Nephron progenitor cell (in vitro differentiated cells): ENCODE measurements at regions not wholly inside any gene's neighbourhood (a gene's known extent, or its start where the extent isn't known, plus 50 kb on each side); places are given as distances from the start of the nearest gene placed in this dataset.

Experiments
- DNase-seq: peaks from one replicate; pipeline ENCODE4 v3.0.0; 2021
- H3K27ac Mint-ChIP-seq: 2 replicates; pipeline ENCODE4 v1.8.0; 2021; ENCODE audit warnings: mild to moderate bottlenecking, moderate library complexity, mixed read lengths
- H3K27me3 Mint-ChIP-seq: 2 replicates; pipeline ENCODE4 v1.8.0; 2021; ENCODE audit warnings: mild to moderate bottlenecking, low read depth, mixed read lengths; ENCODE audit not compliant: poor library complexity
- H3K36me3 Mint-ChIP-seq: 2 replicates; pipeline ENCODE4 v1.8.0; 2021; ENCODE audit warnings: low read depth, mixed read lengths
- H3K4me1 Mint-ChIP-seq: 2 replicates; pipeline ENCODE4 v1.8.0; 2021; ENCODE audit warnings: mixed read lengths
- H3K4me3 Mint-ChIP-seq: 2 replicates; pipeline ENCODE4 v1.8.0; 2021; ENCODE audit warnings: mild to moderate bottlenecking, moderate library complexity, mixed read lengths
- H3K9me3 Mint-ChIP-seq: 2 replicates; pipeline ENCODE4 v1.8.0; 2021; ENCODE audit warnings: mild to moderate bottlenecking, moderate library complexity, mixed read lengths
- TF ChIP-seq, protein P1 (sequence below): fragments of 200-600 bp; sonication (generic); IDR thresholded peaks from 2 replicates; pipeline ENCODE4 v1.5.0; 2021; ENCODE audit warnings: antibody characterized with exemption

DNA sequence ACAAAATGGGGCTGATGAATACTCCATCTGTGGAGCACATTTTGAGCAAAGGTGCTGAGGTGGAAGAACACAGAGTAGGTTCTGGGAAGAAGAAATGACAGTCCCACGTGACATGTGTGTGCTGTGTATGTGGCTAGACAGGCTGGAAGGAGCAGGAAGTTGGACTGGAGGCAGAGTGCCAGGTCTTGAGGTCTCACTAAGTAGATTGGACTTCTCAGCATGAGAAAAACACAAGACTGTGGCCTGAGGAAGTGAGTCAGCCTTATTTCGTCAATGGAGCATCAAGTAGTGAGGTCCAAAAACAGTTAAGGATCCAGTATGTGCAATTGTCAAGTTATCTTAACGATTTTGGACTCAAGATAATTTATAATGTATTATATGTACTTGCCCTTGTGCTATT lies 736.5 kb downstream of the KCNJ2 start:
- TF ChIP-seq, protein P1, sequence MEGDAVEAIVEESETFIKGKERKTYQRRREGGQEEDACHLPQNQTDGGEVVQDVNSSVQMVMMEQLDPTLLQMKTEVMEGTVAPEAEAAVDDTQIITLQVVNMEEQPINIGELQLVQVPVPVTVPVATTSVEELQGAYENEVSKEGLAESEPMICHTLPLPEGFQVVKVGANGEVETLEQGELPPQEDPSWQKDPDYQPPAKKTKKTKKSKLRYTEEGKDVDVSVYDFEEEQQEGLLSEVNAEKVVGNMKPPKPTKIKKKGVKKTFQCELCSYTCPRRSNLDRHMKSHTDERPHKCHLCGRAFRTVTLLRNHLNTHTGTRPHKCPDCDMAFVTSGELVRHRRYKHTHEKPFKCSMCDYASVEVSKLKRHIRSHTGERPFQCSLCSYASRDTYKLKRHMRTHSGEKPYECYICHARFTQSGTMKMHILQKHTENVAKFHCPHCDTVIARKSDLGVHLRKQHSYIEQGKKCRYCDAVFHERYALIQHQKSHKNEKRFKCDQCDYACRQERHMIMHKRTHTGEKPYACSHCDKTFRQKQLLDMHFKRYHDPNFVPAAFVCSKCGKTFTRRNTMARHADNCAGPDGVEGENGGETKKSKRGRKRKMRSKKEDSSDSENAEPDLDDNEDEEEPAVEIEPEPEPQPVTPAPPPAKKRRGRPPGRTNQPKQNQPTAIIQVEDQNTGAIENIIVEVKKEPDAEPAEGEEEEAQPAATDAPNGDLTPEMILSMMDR, result no peak
- Mint-ChIP-seq H3K9me3 (peaks cover 40% of the 10 kb centered on the region), H3K4me1 (peaks cover 6% of the 10 kb centered on the region), H3K4me3 (no peak overlapping the region), H3K27me3 (no peaks in the 10 kb centered on the region), H3K27ac (no peak overlapping the region), H3K36me3 (peaks cover 19% of the 10 kb centered on the region)
- no peak for DNase-seq

DNA sequence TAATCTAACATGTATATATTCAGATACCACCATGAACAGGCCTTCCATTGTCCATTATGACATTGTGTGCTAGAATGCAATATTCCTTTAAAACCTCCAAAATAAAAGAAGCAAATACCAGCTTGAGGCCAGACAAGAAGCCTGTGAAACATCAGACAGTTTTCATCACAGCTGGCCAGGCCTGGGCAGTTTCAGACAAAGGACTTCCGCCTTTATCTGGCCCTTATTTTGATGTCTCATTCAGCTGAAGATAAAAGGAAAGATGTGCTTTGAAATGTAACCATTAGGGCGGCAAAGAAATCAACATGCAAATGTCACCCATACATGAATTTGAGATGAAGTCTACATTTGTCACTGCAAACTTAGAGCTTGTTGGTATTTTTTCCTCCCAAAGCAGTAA lies 737.5 kb downstream of the KCNJ2 start:
- peaks cover 6% of the 10 kb centered on the region for H3K4me1 Mint-ChIP-seq
- TF ChIP-seq, protein P1, result no peak
- H3K9me3 Mint-ChIP-seq, result peaks cover 38% of the 10 kb centered on the region
- no peak for DNase-seq
- no peaks in the 10 kb centered on the region for H3K27me3 Mint-ChIP-seq
- H3K36me3 Mint-ChIP-seq, result peaks cover 11% of the 10 kb centered on the region
- H3K4me3 Mint-ChIP-seq, result no peak overlapping the region
- H3K27ac Mint-ChIP-seq, result no peak overlapping the region

DNA sequence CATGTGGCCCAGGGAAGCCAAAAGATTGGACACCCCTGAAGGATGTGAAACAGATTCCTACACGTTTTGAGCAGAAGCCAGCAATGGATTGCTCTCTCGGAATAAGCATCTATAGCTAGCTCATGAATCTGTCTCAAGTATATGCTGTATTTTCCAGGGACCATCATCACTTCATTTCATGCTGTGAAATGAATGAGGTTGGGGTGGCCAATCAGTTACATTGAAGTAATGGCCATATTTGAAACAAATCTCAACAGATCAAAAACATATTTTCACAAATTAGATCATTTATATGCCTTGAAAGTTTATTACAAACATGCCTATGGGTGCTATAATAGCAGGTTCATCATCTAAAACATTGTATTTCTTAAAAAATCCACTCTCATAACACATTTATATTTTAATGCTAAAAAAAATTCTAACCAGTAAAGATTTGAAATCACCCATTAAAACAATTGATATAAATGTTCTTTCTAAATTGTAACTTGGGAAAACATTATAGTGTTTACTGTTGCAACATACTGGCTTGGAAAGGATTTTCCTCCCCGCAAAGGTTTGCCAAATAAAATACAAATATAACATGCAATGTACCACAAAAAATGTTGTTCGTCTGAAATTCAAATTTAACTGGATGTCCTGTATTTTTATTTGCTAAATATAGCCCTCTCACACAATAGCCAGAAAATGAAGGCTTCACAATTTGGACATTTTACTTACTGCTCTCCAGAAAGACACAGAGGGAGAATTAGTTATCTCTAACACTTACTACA lies 743.6 kb downstream of the KCNJ2 start:
- Mint-ChIP-seq H3K9me3 (peaks cover 35% of the 10 kb centered on the region), H3K36me3 (peaks cover 4% of the 10 kb centered on the region), H3K4me1 (no peaks in the 10 kb centered on the region), H3K4me3 (no peak overlapping the region), H3K27ac (no peak overlapping the region), H3K27me3 (peaks cover 2% of the 10 kb centered on the region)
- DNase-seq, result no peak
- TF ChIP-seq, protein P1, result no peak

DNA sequence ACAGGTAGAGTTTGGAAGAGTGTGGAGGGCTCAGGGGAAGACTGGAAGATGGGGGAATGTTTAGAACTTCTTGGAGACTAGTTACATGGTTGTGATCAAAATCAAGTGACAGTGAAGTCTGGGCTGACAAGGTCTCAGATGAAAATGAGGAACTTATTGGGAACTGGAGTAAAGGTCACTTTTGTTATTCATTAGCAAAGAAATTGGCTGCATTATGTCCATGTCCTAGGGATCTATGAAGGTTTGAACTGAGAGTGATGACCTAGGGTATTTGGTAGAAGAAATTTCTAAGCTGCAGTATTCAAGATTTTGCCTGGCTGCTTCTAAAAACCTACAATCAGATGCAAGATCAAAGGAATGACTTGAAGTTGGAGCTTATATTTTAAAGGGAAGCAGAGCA lies 747.1 kb downstream of the KCNJ2 start:
- no peak for DNase-seq
- peaks cover 52% of the 10 kb centered on the region for H3K9me3 Mint-ChIP-seq
- H3K4me1 Mint-ChIP-seq, result no peaks in the 10 kb centered on the region
- no peak overlapping the region for H3K4me3 Mint-ChIP-seq
- peaks cover 11% of the 10 kb centered on the region for H3K27me3 Mint-ChIP-seq
- H3K27ac Mint-ChIP-seq, result no peak overlapping the region
- TF ChIP-seq, protein P1, result no peak
- peaks cover 5% of the 10 kb centered on the region for H3K36me3 Mint-ChIP-seq

DNA sequence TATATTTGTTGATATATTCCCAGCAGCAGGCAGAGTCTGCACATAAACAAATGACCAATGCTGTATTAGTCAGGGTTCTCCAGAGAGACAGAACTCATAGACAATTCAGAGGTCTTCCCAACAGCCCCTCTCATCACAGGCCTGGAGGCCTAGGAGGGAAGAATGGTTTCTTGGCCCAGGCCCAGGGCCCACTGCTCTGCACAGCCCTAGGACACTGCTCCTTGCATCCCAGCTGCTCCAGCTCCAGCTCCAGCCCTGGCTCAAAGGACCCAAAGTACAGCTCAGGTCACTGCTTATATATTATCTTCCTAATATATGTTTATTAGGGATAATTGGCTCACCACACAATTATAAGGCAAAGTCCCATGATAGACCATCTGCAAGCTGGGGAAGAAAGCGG lies 749.9 kb downstream of the KCNJ2 start:
- no peak overlapping the region for H3K27ac Mint-ChIP-seq
- H3K27me3 Mint-ChIP-seq, result peaks cover 16% of the 10 kb centered on the region
- no peaks in the 10 kb centered on the region for H3K4me1 Mint-ChIP-seq
- peaks cover 5% of the 10 kb centered on the region for H3K36me3 Mint-ChIP-seq
- peaks cover 52% of the 10 kb centered on the region for H3K9me3 Mint-ChIP-seq
- DNase-seq, result no peak
- no peak overlapping the region for H3K4me3 Mint-ChIP-seq
- TF ChIP-seq, protein P1, result no peak

DNA sequence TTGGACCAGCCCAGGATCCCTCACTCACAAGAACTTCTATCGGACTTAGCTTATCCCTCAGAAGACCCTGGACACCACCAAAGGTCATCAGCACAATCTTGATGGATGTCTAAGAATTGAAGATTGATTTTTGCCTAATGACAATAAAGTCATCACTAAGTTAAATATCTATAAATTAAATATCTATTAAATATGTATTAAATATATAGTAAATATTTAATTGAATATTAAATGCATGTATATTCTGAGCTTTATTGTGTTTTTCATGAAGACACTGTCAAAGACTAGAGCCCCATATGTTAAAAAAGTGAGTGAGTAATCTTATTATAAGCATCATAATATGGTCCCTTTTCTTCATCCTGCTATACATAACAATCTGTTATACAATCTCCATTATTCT lies 751.1 kb downstream of the KCNJ2 start:
- H3K4me1 Mint-ChIP-seq, result no peaks in the 10 kb centered on the region
- peaks cover 16% of the 10 kb centered on the region for H3K27me3 Mint-ChIP-seq
- TF ChIP-seq, protein P1, result no peak
- H3K36me3 Mint-ChIP-seq, result peaks cover 5% of the 10 kb centered on the region
- no peak overlapping the region for H3K4me3 Mint-ChIP-seq
- DNase-seq, result no peak
- H3K9me3 Mint-ChIP-seq, result peaks cover 51% of the 10 kb centered on the region
- no peak overlapping the region for H3K27ac Mint-ChIP-seq
